ENCODE measurements at regions not wholly inside any gene's neighbourhood (a gene's known extent, or its start where the extent isn't known, plus 50 kb on each side); places are given as distances from the start of the nearest gene placed in this dataset.

DNA sequence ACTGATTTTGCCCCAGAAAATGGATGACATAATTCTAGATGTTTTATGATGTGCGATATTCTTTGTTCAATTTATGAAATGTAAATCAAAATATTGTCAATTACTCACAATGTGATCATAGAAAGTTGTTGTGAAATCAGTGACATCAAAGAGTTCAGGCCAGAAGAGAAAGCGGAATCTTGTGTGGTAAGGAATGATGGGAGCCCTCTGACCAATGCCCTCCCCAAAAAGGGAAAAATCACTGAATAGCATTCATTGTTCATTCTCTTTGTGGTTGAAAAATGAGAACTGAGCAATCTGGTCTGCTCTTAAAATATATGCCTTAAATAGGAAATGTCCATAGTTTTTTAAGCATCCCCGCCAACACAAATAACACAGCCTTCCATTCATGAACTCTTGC, 247.1 kb upstream of the GRIK2 start:
- no peak for TF ChIP-seq POLR2A (IDR thresholded peaks at IDR 0.05)
- TF ChIP-seq, protein P1, sequence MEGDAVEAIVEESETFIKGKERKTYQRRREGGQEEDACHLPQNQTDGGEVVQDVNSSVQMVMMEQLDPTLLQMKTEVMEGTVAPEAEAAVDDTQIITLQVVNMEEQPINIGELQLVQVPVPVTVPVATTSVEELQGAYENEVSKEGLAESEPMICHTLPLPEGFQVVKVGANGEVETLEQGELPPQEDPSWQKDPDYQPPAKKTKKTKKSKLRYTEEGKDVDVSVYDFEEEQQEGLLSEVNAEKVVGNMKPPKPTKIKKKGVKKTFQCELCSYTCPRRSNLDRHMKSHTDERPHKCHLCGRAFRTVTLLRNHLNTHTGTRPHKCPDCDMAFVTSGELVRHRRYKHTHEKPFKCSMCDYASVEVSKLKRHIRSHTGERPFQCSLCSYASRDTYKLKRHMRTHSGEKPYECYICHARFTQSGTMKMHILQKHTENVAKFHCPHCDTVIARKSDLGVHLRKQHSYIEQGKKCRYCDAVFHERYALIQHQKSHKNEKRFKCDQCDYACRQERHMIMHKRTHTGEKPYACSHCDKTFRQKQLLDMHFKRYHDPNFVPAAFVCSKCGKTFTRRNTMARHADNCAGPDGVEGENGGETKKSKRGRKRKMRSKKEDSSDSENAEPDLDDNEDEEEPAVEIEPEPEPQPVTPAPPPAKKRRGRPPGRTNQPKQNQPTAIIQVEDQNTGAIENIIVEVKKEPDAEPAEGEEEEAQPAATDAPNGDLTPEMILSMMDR (IDR thresholded peaks at IDR 0.05), result no peak

Data from right lobe of liver (tissue), 4 donors.